ENCODE measurements at regions not wholly inside any gene's neighbourhood (a gene's known extent, or its start where the extent isn't known, plus 50 kb on each side); places are given as distances from the start of the nearest gene placed in this dataset.

GRCh38 chr9:118650417-118650816 lies 718.8 kb downstream of the BRINP1 start:
- Histone ChIP-seq H3K9me3 (ENCODE audit: control insufficient read depth, insufficient read depth, low read length) (peaks cover 8% of the 10 kb centered on the region; the same call in 1 of the 2 replicates), H3K27me3 (ENCODE audit: control insufficient read depth, insufficient read depth, low read length) (no peaks in the 10 kb centered on the region), H3K27ac (ENCODE audit: low read depth, low read length) (no peak overlapping the region), H3K4me3 (ENCODE audit: low read depth, low read length) (no peak overlapping the region)
- POLR2A ChIA-PET = no interaction called here
- DNase-seq (ENCODE audit: low read depth, low spot score) = no peak
- CTCF ChIA-PET = no interaction called here
- no peak for TF ChIP-seq CTCF (IDR thresholded peaks at IDR 0.05; ENCODE audit: low read depth, low read length)

GRCh38 chr9:118651511-118651910 lies 717.7 kb downstream of the BRINP1 start:
- no peak overlapping the region for H3K4me3 ChIP-seq (ENCODE audit: low read depth, low read length)
- ChIA-PET CTCF (no interaction called here), POLR2A (no interaction called here)
- H3K27ac ChIP-seq (ENCODE audit: low read depth, low read length) = no peak overlapping the region
- peaks cover 8% of the 10 kb centered on the region; the same call in 1 of the 2 replicates for H3K9me3 ChIP-seq (ENCODE audit: control insufficient read depth, insufficient read depth, low read length)
- no peak for TF ChIP-seq CTCF (IDR thresholded peaks at IDR 0.05; ENCODE audit: low read depth, low read length)
- no peak for DNase-seq (ENCODE audit: low read depth, low spot score)
- no peaks in the 10 kb centered on the region for H3K27me3 ChIP-seq (ENCODE audit: control insufficient read depth, insufficient read depth, low read length)

GRCh38 chr9:118652258-118652657 lies 717.0 kb downstream of the BRINP1 start:
- Histone ChIP-seq H3K27ac (ENCODE audit: low read depth, low read length) (no peak overlapping the region), H3K9me3 (ENCODE audit: control insufficient read depth, insufficient read depth, low read length) (peaks cover 3% of the 10 kb centered on the region; the same call in 1 of the 2 replicates), H3K4me3 (ENCODE audit: low read depth, low read length) (no peak overlapping the region), H3K27me3 (ENCODE audit: control insufficient read depth, insufficient read depth, low read length) (no peaks in the 10 kb centered on the region)
- no peak for TF ChIP-seq CTCF (IDR thresholded peaks at IDR 0.05; ENCODE audit: low read depth, low read length)
- ChIA-PET POLR2A (no interaction called here), CTCF (no interaction called here)
- no peak for DNase-seq (ENCODE audit: low read depth, low spot score)

- TF ChIP-seq CTCF (IDR thresholded peaks at IDR 0.05; ENCODE audit: low read depth, low read length) = no peak
- DNase-seq (ENCODE audit: low read depth, low spot score) = no peak
- POLR2A ChIA-PET = no interaction called here
- Histone ChIP-seq H3K9me3 (ENCODE audit: control insufficient read depth, insufficient read depth, low read length) (no peaks in the 10 kb centered on the region), H3K27ac (ENCODE audit: low read depth, low read length) (no peak overlapping the region), H3K4me3 (ENCODE audit: low read depth, low read length) (no peak overlapping the region), H3K27me3 (ENCODE audit: control insufficient read depth, insufficient read depth, low read length) (no peaks in the 10 kb centered on the region)
- CTCF ChIA-PET = no interaction called here
Observed at GRCh38 chr9:118652912-118653311, 716.3 kb downstream of the BRINP1 start.

- CTCF ChIA-PET = no interaction called here
- Histone ChIP-seq H3K27me3 (ENCODE audit: control insufficient read depth, insufficient read depth, low read length) (no peaks in the 10 kb centered on the region), H3K27ac (ENCODE audit: low read depth, low read length) (no peak overlapping the region), H3K4me3 (ENCODE audit: low read depth, low read length) (no peak overlapping the region), H3K9me3 (ENCODE audit: control insufficient read depth, insufficient read depth, low read length) (peaks cover 10% of the 10 kb centered on the region)
- no peak for DNase-seq (ENCODE audit: low read depth, low spot score)
- POLR2A ChIA-PET = no interaction called here
- TF ChIP-seq CTCF (IDR thresholded peaks at IDR 0.05; ENCODE audit: low read depth, low read length) = no peak
Observed at GRCh38 chr9:118659011-118659410, 710.2 kb downstream of the BRINP1 start.
